ENCODE measurements at regions not wholly inside any gene's neighbourhood (a gene's known extent, or its start where the extent isn't known, plus 50 kb on each side); places are given as distances from the start of the nearest gene placed in this dataset.

GRCh38 chr10:36117890-36118289 lies 475.8 kb upstream of the FZD8 start:
- no peak for TF ChIP-seq EZH2 (IDR thresholded peaks at IDR 0.05; ENCODE audit: low read depth)
- no peak for TF ChIP-seq CTCF (conservative IDR thresholded peaks at IDR 0.05)
- intact Hi-C loops (cut with micrococcal nuclease; ENCODE audit: unreplicated experiment) = no loop called here
- Histone ChIP-seq H3K9me3 (ENCODE audit: insufficient read depth, low read depth) (no peaks in the 10 kb centered on the region), H3K36me3 (ENCODE audit: low read depth) (no peaks in the 10 kb centered on the region), H4K20me1 (ENCODE audit: insufficient read depth) (no peaks in the 10 kb centered on the region), H3K27me3 (ENCODE audit: insufficient read depth, low read depth) (peaks cover 6% of the 10 kb centered on the region; the same call in 1 of the 2 replicates), H3K9me2 (ENCODE audit: insufficient read depth) (no peaks in the 10 kb centered on the region), H2AFZ (no peak overlapping the region), H3K27ac (no peak overlapping the region), H3K4me1 (replicated peaks; ENCODE audit: insufficient read depth) (no peaks in the 10 kb centered on the region), H3K4me3 (no peak overlapping the region), H3K4me2 (no peak overlapping the region), H3K79me2 (ENCODE audit: low read depth) (no peaks in the 10 kb centered on the region), H3F3A (ENCODE audit: insufficient read depth, low read depth) (no peaks in the 10 kb centered on the region)
- POLR2A ChIA-PET (ENCODE audit: unreplicated experiment) = no interaction called here
- CTCF ChIA-PET = no interaction called here
- DNase-seq = no peak
- no TSS peak for BruUV-seq (replicated peaks)

GRCh38 chr10:36117231-36117630 lies 475.1 kb upstream of the FZD8 start:
- no TSS peak for BruUV-seq (replicated peaks)
- H3K4me3 ChIP-seq = no peak overlapping the region
- DNase-seq = no peak
- H3K27ac ChIP-seq = no peak overlapping the region
- H3K36me3 ChIP-seq (ENCODE audit: low read depth) = no peaks in the 10 kb centered on the region
- no peaks in the 10 kb centered on the region for H4K20me1 ChIP-seq (ENCODE audit: insufficient read depth)
- no peaks in the 10 kb centered on the region for H3K9me3 ChIP-seq (ENCODE audit: insufficient read depth, low read depth)
- no peak overlapping the region for H3K4me2 ChIP-seq
- TF ChIP-seq CTCF (conservative IDR thresholded peaks at IDR 0.05) (no peak), EZH2 (IDR thresholded peaks at IDR 0.05; ENCODE audit: low read depth) (no peak)
- no peaks in the 10 kb centered on the region for H3K9me2 ChIP-seq (ENCODE audit: insufficient read depth)
- ChIA-PET CTCF (no interaction called here), POLR2A (ENCODE audit: unreplicated experiment) (no interaction called here)
- H3K27me3 ChIP-seq (ENCODE audit: insufficient read depth, low read depth) = peaks cover 6% of the 10 kb centered on the region; the same call in 1 of the 2 replicates
- no peak overlapping the region for H2AFZ ChIP-seq
- no peaks in the 10 kb centered on the region for H3F3A ChIP-seq (ENCODE audit: insufficient read depth, low read depth)
- no peaks in the 10 kb centered on the region for H3K4me1 ChIP-seq (replicated peaks; ENCODE audit: insufficient read depth)
- H3K79me2 ChIP-seq (ENCODE audit: low read depth) = no peaks in the 10 kb centered on the region
- intact Hi-C loops (cut with micrococcal nuclease; ENCODE audit: unreplicated experiment) = no loop called here

GRCh38 chr10:36116731-36117130 lies 474.6 kb upstream of the FZD8 start:
- no peaks in the 10 kb centered on the region for H3K4me1 ChIP-seq (replicated peaks; ENCODE audit: insufficient read depth)
- H3F3A ChIP-seq (ENCODE audit: insufficient read depth, low read depth) = no peaks in the 10 kb centered on the region
- H3K4me2 ChIP-seq = no peak overlapping the region
- peaks cover 6% of the 10 kb centered on the region; the same call in 1 of the 2 replicates for H3K27me3 ChIP-seq (ENCODE audit: insufficient read depth, low read depth)
- ChIA-PET CTCF (no interaction called here), POLR2A (ENCODE audit: unreplicated experiment) (no interaction called here)
- H4K20me1 ChIP-seq (ENCODE audit: insufficient read depth) = no peaks in the 10 kb centered on the region
- no peak for TF ChIP-seq EZH2 (IDR thresholded peaks at IDR 0.05; ENCODE audit: low read depth)
- TF ChIP-seq CTCF (conservative IDR thresholded peaks at IDR 0.05) = no peak
- H3K4me3 ChIP-seq = no peak overlapping the region
- H3K9me3 ChIP-seq (ENCODE audit: insufficient read depth, low read depth) = no peaks in the 10 kb centered on the region
- DNase-seq = no peak
- intact Hi-C loops (cut with micrococcal nuclease; ENCODE audit: unreplicated experiment) = no loop called here
- H2AFZ ChIP-seq = no peak overlapping the region
- no peak overlapping the region for H3K27ac ChIP-seq
- no peaks in the 10 kb centered on the region for H3K9me2 ChIP-seq (ENCODE audit: insufficient read depth)
- no TSS peak for BruUV-seq (replicated peaks)
- no peaks in the 10 kb centered on the region for H3K79me2 ChIP-seq (ENCODE audit: low read depth)
- no peaks in the 10 kb centered on the region for H3K36me3 ChIP-seq (ENCODE audit: low read depth)
